ENCODE measurements at regions not wholly inside any gene's neighbourhood (a gene's known extent, or its start where the extent isn't known, plus 50 kb on each side); places are given as distances from the start of the nearest gene placed in this dataset.
"Not testable (repeated sequence)": the region's sequence is repeated elsewhere in the genome, so short reads cannot be mapped to it uniquely, and the experiment has no call there.

GRCh38 chr2:44102790-44103562, 65.7 kb upstream of the PPM1B start:
- TF ChIP-seq CTCF (IDR thresholded peaks at IDR 0.05) = no peak
- no peak overlapping the region for H3K27ac ChIP-seq
- H3K9me3 ChIP-seq = no peaks in the 10 kb centered on the region
- ATAC-seq = no peak
- H3K36me3 ChIP-seq = no peaks in the 10 kb centered on the region
- intact Hi-C loops (cut with DNase I) = no loop called here
- no peak for DNase-seq
- H3K4me1 ChIP-seq = no peaks in the 10 kb centered on the region
- H3K27me3 ChIP-seq = no peaks in the 10 kb centered on the region
- no peak overlapping the region for H3K4me3 ChIP-seq

- intact Hi-C loops (cut with DNase I) = no loop called here
- Histone ChIP-seq H3K4me3 (no peak overlapping the region), H3K4me1 (no peaks in the 10 kb centered on the region), H3K9me3 (no peaks in the 10 kb centered on the region), H3K36me3 (no peaks in the 10 kb centered on the region), H3K27me3 (no peaks in the 10 kb centered on the region), H3K27ac (no peak overlapping the region)
- TF ChIP-seq CTCF (IDR thresholded peaks at IDR 0.05) = no peak
- ATAC-seq (no peak), DNase-seq (no peak)
Measured at GRCh38 chr2:44103639-44104038, 65.0 kb upstream of the PPM1B start.

DNA sequence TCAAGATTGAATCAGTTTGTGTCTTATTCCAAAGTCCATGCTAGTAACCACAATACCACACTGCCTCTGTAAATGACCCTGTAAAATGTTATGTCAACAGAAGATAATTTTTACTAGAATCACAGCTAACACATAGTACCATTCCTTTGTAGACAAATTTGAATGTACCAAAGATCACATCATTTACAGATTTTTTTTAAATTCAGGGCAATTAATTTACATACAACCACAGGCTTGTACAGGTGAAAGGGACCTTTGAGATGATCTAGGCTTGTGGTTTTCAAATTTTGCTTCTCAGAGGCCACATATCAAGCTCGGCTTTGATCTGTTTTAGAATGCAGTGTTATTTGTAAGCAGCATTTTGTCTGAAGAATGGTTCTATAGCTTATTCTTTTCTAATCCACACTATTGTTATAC, 63.8 kb upstream of the PPM1B start:
- Histone ChIP-seq H3K4me1 (no peaks in the 10 kb centered on the region), H3K4me3 (no peak overlapping the region), H3K27ac (no peak overlapping the region), H3K36me3 (no peaks in the 10 kb centered on the region), H3K9me3 (no peaks in the 10 kb centered on the region), H3K27me3 (no peaks in the 10 kb centered on the region)
- DNase-seq = no peak
- no peak for ATAC-seq
- TF ChIP-seq CTCF (IDR thresholded peaks at IDR 0.05) = no peak
- intact Hi-C loops (cut with DNase I) = no loop called here

DNA sequence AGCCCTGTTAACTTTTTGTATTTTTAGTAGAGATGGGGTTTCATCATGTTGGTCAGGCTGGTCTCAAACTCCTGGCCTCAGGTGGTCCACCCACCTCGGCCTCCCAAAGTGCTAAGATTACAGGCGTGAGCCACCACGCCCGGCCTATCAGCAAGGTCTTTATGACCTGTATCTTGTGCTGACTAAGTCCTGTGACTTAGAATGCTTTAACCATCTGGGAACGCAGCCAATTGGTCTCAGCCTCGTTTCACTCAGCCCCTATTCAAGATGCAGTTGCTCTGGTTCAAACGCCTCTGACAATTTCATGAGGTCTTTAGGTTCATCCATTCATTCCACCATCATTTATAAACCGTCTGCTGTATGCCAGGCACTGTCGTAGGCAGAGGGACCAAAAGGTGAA, 62.2 kb upstream of the PPM1B start:
- H3K4me3 ChIP-seq; H3K9me3 ChIP-seq; intact Hi-C loops (cut with DNase I); H3K4me1 ChIP-seq; H3K27me3 ChIP-seq; H3K27ac ChIP-seq; ATAC-seq; H3K36me3 ChIP-seq; DNase-seq: not testable (repeated sequence)

- intact Hi-C loops (cut with DNase I) = no loop called here
- no peaks in the 10 kb centered on the region for H3K36me3 ChIP-seq
- no peak for TF ChIP-seq CTCF (IDR thresholded peaks at IDR 0.05)
- DNase-seq (no peak), ATAC-seq (no peak)
- H3K4me3 ChIP-seq = no peak overlapping the region
- H3K9me3 ChIP-seq = no peaks in the 10 kb centered on the region
- no peaks in the 10 kb centered on the region for H3K27me3 ChIP-seq
- H3K27ac ChIP-seq = no peak overlapping the region
- no peaks in the 10 kb centered on the region for H3K4me1 ChIP-seq
Measured at GRCh38 chr2:44107086-44107740, 61.5 kb upstream of the PPM1B start.

- no peaks in the 10 kb centered on the region for H3K9me3 ChIP-seq
- DNase-seq = no peak
- no peak for TF ChIP-seq CTCF (IDR thresholded peaks at IDR 0.05)
- H3K4me3 ChIP-seq = no peak overlapping the region
- H3K27me3 ChIP-seq = no peaks in the 10 kb centered on the region
- no peak for ATAC-seq
- H3K4me1 ChIP-seq = no peaks in the 10 kb centered on the region
- H3K36me3 ChIP-seq = no peaks in the 10 kb centered on the region
- intact Hi-C loops (cut with DNase I) = no loop called here
- no peak overlapping the region for H3K27ac ChIP-seq
Measured at GRCh38 chr2:44107974-44108373, 60.7 kb upstream of the PPM1B start.

Data from upper lobe of right lung (tissue), 1 donor.